T47D (cell line): ENCODE measurements at regions not wholly inside any gene's neighbourhood (a gene's known extent, or its start where the extent isn't known, plus 50 kb on each side); places are given as distances from the start of the nearest gene placed in this dataset.

Source experiments
- DNase-seq, 2 experiments: peaks; one replicate each; pipeline versions ENCODE4 v3.0.0 to v3.0.0-alpha.2; 2011 to 2012; ENCODE audit warnings: low read depth in 1 of 2, low spot score in 1 of 2
- JUND ChIP-seq: IDR thresholded peaks from 2 replicates; pipeline ENCODE4 v1.6.1; 2012; ENCODE audit warnings: low read depth
- in situ Hi-C: cut with HindIII; loops from 2 replicates; pipeline ENCODE4 v1.10.0; 2016; ENCODE audit warnings: low sequenced_read_pairs, low pct_unique_long_range_greater_than_20kb

DNA sequence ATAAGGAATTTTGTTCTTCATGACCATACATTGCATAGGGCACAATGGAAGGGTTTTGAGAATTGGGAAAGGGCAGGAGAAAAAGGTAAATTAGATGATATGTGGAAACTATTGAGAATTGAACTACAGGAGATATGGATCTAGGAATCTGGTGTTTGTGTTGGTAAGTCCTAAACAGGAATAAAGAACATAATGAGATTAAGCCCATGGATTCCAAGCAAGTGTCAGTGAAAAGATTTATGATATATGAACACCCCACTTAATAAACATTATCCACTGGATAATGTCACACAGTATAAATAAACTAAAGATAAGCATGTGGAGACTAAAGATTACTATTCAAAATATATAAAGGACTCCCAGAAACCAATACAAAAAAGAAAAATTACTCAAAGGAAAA lies 98.2 kb downstream of the TNFSF18 start:
- in situ Hi-C loops = no loop called here
- DNase-seq = no peak
- TF ChIP-seq JUND = no peak

DNA sequence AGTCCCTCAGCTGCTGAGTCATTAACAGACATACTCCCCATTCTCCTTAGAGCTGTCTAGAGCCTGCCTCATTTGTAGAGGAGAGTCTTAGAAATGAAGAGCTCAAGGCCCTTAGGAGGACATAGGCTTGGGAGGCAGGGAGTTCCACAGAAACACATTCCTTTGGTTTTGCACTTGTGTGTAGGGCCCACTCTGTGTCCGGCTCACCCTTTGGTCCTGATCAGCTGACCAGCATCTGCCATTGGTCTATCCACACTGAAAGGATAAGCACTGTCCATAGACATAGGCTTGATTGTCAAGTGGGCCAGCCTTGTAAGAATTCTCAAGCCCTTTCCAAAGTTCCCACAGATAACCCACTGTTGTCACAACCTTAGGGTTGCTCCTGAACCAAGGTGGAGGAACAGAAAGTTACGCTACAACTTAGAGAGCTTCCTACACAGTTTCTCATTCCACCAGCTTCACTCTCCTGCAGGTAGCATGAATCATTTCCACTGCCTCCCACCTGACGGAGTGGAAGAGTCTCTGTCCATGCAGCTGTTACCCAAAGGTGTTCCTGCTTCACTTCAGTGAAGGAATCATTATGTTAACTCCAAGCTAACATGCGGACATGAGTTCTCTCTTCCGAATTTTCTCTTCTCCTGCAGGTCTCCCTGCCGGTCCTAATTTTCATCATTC lies 96.1 kb downstream of the TNFSF18 start:
- DNase-seq = no peak
- in situ Hi-C loops = no loop called here
- TF ChIP-seq JUND = no peak

DNA sequence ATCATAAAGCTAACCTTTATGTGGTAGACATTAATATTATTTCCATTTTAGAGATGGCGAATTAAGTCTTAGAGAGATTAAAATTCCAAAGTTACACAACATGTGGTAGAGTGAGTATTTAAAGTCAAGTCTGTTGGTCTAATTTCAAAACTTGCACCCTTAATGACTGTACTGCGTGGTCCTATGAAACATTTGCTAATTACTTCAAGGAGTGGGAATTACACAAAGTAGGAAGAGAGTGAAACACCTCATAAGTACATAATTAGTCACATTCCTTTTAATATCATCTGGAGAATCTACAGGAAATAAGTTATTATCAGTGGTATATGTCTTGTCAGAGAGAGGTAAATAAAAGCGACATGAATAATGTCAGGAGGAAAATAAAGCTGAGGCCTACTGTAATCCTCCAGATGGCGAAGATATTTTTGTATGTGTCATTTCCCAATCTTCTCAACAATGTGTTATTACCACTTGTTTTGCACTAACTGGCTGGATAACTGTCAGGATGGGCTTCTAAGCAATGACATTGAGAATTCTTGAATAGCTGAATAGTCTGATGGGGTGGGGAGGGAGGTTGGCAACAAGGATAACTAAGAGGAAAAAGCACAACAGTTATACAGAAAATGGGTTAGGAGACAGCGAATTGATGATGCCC lies 95.5 kb downstream of the TNFSF18 start:
- in situ Hi-C loops = no loop called here
- no peak for TF ChIP-seq JUND
- no peak for DNase-seq

DNA sequence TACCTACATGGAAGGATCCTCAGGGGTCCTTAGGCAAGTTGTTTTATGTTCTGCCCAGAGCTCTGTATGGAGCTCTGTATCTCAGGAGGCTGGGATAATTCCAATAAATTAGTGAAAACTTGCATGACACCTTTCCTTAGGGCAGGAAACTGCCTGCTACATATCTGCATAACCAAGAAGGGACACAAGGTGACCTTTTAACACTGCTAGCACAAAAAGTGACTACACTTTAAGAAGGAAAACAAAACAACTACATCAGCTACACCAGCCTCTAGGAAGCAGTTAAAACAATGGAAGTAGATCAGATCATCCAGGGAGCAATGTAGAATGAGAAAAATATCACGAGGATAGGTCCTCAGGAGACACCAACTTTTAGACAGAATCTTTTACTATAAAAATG lies 93.9 kb downstream of the TNFSF18 start:
- no peak for DNase-seq
- no peak for TF ChIP-seq JUND
- in situ Hi-C loops = no loop called here

GRCh38 chr1:172957491-172957890 lies 93.2 kb downstream of the TNFSF18 start:
- TF ChIP-seq JUND = no peak
- no peak for DNase-seq
- in situ Hi-C loops = no loop called here

GRCh38 chr1:172959571-172959970 lies 91.2 kb downstream of the TNFSF18 start:
- in situ Hi-C loops = no loop called here
- TF ChIP-seq JUND = no peak
- no peak for DNase-seq

- TF ChIP-seq JUND = no peak
- in situ Hi-C loops = no loop called here
- DNase-seq = no peak
Measured at GRCh38 chr1:172960019-172960418, 90.7 kb downstream of the TNFSF18 start.

DNA sequence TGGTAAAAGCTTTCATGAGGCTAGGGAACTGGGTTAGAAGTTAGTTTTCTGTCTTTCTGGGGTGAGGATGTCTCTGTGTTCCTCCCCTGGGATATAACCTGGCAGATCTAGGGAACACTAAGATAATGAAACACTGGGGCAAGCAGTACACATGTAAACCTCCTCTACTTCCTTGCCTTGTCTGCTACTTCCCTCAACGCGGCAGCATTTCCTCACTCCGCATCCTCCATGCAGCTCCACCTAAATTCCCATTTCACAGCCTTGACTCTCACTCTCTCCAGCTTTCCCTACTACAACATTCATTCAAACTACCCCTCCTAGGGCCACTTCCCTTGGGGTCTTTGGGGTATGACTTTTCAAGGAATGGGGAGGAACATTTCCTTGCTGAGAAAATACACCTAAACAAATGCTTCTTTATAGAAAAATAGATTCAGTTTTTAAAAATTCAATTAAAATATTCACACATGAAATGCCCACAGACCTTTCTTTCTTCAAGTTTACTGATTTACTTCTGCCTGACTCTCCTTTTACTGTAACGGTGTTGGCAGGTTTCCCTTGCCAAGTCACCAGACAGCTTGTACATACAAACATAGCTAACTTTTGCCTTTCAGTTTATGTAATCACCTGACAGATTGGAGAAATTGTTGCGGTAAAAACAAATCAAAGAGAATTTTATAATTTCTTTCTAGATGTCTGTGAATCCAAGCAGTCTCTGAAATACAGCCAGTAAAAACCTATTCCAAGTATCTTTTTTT lies 90.1 kb downstream of the TNFSF18 start:
- TF ChIP-seq JUND = no peak
- in situ Hi-C loops = no loop called here
- DNase-seq = peak; percentile 35 to 43

DNA sequence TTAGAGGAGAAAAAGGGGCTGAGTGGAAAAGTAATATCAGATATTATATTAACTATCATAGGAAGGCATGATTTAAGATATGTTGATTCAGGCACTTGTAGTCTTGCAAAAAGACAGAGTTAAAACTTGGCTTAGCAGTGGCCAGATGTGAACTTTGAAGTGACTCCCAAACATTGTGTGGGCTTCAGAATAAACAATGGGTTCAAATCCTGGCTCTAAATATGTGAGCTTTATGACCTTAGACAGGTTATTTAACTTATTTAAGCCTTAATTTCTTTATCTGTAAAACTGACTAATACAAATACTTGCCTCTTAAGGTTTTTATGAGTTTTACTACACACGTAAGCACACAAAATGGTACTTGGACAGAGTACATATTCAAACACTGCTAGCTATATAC lies 85.9 kb downstream of the TNFSF18 start:
- in situ Hi-C loops = no loop called here
- DNase-seq = no peak
- TF ChIP-seq JUND = no peak

DNA sequence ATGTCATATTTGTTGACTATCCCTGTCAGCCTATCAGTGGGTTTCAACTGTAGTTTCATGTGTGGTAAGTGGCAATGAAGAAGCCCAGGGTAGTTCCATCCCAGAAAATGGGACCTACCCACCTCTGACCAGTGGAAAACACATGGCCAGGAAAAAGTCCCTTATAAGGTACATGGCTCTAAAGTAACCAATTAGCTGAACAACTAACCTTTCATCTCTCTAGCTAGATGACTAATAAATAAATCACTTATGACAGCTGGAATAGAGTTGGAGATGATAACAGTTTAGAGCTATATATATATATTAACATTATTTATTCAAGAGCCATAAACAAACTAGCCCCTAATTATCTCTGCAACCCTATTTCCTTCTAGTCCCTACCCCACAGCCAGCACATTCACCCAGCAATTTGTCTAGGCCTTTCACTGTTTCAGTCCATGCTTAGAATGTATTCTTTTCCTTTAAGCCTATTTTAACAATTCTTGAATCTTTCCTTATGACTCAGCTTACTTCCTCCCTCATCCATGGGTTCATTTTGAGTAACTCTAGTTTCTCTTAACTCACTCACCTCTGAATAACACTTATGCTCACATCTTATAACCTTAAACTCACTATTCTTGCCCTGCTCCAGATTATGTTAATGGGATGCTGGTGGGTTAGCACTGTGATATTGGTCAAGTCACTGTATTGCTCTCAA lies 83.7 kb downstream of the TNFSF18 start:
- in situ Hi-C loops = no loop called here
- no peak for DNase-seq

GRCh38 chr1:172967936-172968335 lies 82.8 kb downstream of the TNFSF18 start:
- TF ChIP-seq JUND = no peak
- in situ Hi-C loops = no loop called here
- DNase-seq = no peak

More for the DNA sequence above, 83.7 kb downstream of the TNFSF18 start:
- no peak for TF ChIP-seq JUND

GRCh38 chr1:172969611-172970010 lies 81.1 kb downstream of the TNFSF18 start:
- in situ Hi-C loops = no loop called here
- DNase-seq = peak in 1 of 2 experiments; percentile 16
- no peak for TF ChIP-seq JUND

- TF ChIP-seq JUND = no peak
- in situ Hi-C loops = no loop called here
- DNase-seq = no peak
Measured at GRCh38 chr1:172970186-172970585, 80.6 kb downstream of the TNFSF18 start.
